SK-N-MC (cell line): ENCODE measurements at regions not wholly inside any gene's neighbourhood (a gene's known extent, or its start where the extent isn't known, plus 50 kb on each side); places are given as distances from the start of the nearest gene placed in this dataset.

ENCODE experiments used
- DNase-seq: peaks from one replicate; pipeline ENCODE4 v3.0.0-alpha.2; 2011; ENCODE audit warnings: low read depth, low spot score
- H3K27ac ChIP-seq: fragments of 200-600 bp; sonication (generic); 2 replicates; pipeline ENCODE4 v1.5.1; 2016; ENCODE audit warnings: mixed run types
- H3K36me3 ChIP-seq: fragments of 200-600 bp; sonication (generic); 2 replicates; pipeline ENCODE4 v1.6.1; 2017; ENCODE audit warnings: antibody characterized with exemption, low read length, mixed read lengths; ENCODE audit not compliant: insufficient read depth
- H3K4me3 ChIP-seq: fragments of 200-600 bp; sonication (generic); 2 replicates; pipeline ENCODE4 v1.5.1; 2016
- H3K9ac ChIP-seq: fragments of 200-600 bp; sonication (generic); 2 replicates; pipeline ENCODE4 v1.8.0; 2017; ENCODE audit warnings: mixed run types, mixed read lengths; ENCODE audit not compliant: insufficient read length
- H3K9me3 ChIP-seq: fragments of 200-600 bp; sonication (generic); 2 replicates; pipeline ENCODE4 v1.6.1; 2017; ENCODE audit warnings: low read depth, mild to moderate bottlenecking, antibody characterized with exemption, low read length, moderate library complexity, mixed read lengths
- EZH2 ChIP-seq: fragments of 200-600 bp; sonication (generic); IDR thresholded peaks from one replicate; pipeline ENCODE4 v1.6.1; 2017; ENCODE audit warnings: antibody characterized with exemption
- FOXP2 ChIP-seq: optimal IDR thresholded peaks from 2 replicates; pipeline ENCODE3; 2011; ENCODE audit warnings: mild to moderate bottlenecking, moderate library complexity; ENCODE audit not compliant: insufficient read depth; ENCODE audit errors: extremely low read length, control extremely low read depth
- POLR2AphosphoS5 ChIP-seq: IDR thresholded peaks from 2 replicates; pipeline ENCODE4 v1.6.1; 2012; ENCODE audit warnings: mild to moderate bottlenecking, low read depth, low read length, borderline replicate concordance

DNA sequence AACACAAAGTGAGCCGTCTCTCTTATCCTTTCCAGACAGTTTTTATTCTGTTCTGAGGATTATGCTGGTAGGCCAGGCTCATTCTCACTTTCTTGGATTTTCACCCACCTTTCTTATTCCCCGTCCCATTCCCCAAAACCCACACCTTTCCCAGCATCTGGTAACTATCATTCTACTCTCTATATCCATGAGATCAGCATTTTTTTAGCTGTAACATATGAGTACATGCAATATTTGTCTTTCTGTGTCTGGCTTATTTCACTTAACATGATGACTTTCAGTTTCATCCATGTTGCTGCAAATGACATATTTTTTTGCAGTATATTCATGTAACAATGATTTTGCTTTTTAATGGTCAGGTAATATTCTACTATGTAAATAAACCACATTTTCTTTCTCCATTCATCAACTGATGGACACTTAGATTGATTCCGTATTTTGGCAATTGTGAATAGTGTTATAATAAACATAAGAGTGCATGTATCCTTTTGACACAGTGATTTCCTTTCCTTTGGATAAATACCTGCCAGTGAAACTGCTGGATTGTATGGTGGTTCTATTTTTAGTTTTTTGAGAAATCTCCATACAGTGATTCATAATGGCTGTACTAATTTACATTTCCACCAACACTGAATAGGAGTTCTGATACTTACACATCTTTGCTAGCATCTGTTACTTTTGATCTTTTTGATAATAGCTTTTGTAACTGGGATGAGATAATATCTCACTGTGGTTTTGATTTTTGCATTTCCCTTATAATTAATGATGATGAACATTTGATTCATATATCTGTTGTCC is 289.3 kb downstream of the RPRM start:
- no peak overlapping the region for H3K9ac ChIP-seq
- no peaks in the 10 kb centered on the region for H3K9me3 ChIP-seq
- no peak overlapping the region for H3K27ac ChIP-seq
- no peaks in the 10 kb centered on the region for H3K36me3 ChIP-seq
- no peak for TF ChIP-seq POLR2AphosphoS5
- no peak for TF ChIP-seq FOXP2
- no peak for TF ChIP-seq EZH2
- DNase-seq, result no peak
- H3K4me3 ChIP-seq, result no peak overlapping the region

DNA sequence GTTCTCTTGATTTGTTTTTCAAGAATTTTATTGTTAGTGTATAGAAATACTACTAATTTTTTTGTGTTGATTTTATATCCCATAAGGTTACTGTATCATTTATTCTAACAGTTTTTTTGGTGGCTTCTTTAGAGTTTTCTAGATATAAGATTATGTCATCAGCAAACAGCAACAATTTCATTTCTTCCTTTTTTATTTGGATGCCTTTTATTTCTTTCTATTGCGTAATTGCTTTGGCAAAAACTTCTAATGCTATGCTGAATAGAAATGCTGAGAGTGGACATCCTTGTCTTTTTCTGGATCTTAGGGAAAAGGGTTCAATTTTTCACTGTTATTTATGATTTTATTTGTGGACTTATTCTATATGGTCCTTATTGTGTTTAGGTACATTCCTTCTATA is 298.8 kb downstream of the RPRM start:
- Histone ChIP-seq H3K36me3 (no peaks in the 10 kb centered on the region), H3K27ac (no peak overlapping the region), H3K9ac (no peak overlapping the region), H3K9me3 (no peaks in the 10 kb centered on the region), H3K4me3 (no peak overlapping the region)
- TF ChIP-seq FOXP2 (no peak), POLR2AphosphoS5 (no peak), EZH2 (no peak)
- no peak for DNase-seq

DNA sequence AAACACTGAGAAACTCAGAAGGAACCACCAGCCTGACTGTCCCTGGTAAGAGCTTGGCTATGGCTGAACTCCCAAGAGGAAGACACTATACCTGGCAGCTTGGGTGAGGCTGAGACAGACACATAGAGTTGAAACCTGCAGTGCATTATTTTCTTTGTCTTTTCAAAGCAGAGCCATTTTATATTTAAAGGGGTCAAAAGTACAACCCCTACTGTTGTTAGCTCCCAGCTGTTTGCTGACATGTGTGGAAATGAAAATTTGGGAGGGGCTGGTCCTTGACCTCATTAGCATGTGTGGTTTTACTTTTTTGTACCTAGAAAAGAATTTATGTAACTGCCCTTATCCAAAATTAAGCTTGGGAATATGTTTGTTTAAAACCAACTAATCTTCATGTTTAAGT is 309.0 kb downstream of the RPRM start:
- TF ChIP-seq EZH2, result no peak
- no peak for TF ChIP-seq POLR2AphosphoS5
- TF ChIP-seq FOXP2, result no peak
- Histone ChIP-seq H3K27ac (no peak overlapping the region), H3K36me3 (no peaks in the 10 kb centered on the region), H3K9me3 (no peaks in the 10 kb centered on the region), H3K4me3 (no peak overlapping the region), H3K9ac (no peak overlapping the region)
- no peak for DNase-seq

DNA sequence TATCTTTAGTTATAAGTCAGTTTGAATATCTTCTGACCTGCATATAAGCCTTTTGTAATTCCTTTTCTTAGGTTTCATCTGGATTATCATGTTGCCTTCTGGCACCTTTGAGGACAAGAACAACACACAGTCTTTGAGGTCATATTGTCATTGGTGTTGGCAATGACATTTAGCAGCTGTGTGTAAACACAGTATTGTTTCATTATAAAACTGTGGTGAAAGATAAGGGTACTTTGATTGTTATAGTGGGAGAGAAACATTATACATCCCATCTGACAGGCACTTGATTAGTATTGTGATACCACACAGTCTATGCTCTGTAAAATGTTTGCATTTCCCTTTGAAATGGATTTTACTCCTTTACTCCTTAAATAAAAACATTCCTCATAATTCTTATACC is 313.5 kb downstream of the RPRM start:
- Histone ChIP-seq H3K4me3 (no peak overlapping the region), H3K9ac (no peak overlapping the region), H3K27ac (no peak overlapping the region), H3K36me3 (no peaks in the 10 kb centered on the region), H3K9me3 (no peaks in the 10 kb centered on the region)
- TF ChIP-seq FOXP2 (no peak), POLR2AphosphoS5 (no peak), EZH2 (no peak)
- DNase-seq, result no peak

- peak; percentile 14 for DNase-seq
These were observed 315.5 kb downstream of the RPRM start for GRCh38 chr2:153163055-153163454.

GRCh38 chr2:153156743-153157142 is 321.8 kb downstream of the RPRM start:
- Histone ChIP-seq H3K9me3 (no peaks in the 10 kb centered on the region), H3K27ac (no peak overlapping the region), H3K36me3 (no peaks in the 10 kb centered on the region), H3K4me3 (no peak overlapping the region), H3K9ac (no peak overlapping the region)
- no peak for DNase-seq
- no peak for TF ChIP-seq FOXP2
- no peak for TF ChIP-seq POLR2AphosphoS5
- no peak for TF ChIP-seq EZH2

More at GRCh38 chr2:153163055-153163454, 315.5 kb downstream of the RPRM start:
- TF ChIP-seq FOXP2, result no peak
- no peak for TF ChIP-seq POLR2AphosphoS5
- no peak for TF ChIP-seq EZH2
- no peak overlapping the region for H3K4me3 ChIP-seq
- no peak overlapping the region for H3K27ac ChIP-seq
- H3K9me3 ChIP-seq, result no peaks in the 10 kb centered on the region
- no peaks in the 10 kb centered on the region for H3K36me3 ChIP-seq
- no peak overlapping the region for H3K9ac ChIP-seq

DNA sequence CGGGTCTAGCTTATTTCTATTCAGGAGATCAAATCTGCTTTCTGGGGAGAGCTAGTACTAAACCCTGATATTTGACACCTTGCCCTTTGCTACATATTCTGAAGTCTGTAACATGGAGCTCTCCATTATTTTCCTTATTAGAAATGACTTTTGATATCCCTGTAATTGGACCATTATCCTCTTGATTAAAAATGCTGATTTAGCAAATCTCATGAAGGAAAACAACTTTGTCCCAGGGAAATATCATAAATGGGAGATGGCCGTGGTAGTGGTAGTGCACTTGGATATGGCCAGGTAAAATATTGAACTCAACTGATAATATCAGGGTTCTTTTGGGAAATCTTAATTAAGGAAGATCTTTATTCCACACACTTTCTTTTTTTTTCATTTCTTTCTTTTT is 326.5 kb downstream of the RPRM start:
- no peak for DNase-seq
- H3K9ac ChIP-seq, result no peak overlapping the region
- no peak overlapping the region for H3K27ac ChIP-seq
- H3K4me3 ChIP-seq, result no peak overlapping the region
- TF ChIP-seq FOXP2, result no peak
- TF ChIP-seq EZH2, result no peak
- no peak for TF ChIP-seq POLR2AphosphoS5
- H3K9me3 ChIP-seq, result no peaks in the 10 kb centered on the region
- H3K36me3 ChIP-seq, result no peaks in the 10 kb centered on the region

DNA sequence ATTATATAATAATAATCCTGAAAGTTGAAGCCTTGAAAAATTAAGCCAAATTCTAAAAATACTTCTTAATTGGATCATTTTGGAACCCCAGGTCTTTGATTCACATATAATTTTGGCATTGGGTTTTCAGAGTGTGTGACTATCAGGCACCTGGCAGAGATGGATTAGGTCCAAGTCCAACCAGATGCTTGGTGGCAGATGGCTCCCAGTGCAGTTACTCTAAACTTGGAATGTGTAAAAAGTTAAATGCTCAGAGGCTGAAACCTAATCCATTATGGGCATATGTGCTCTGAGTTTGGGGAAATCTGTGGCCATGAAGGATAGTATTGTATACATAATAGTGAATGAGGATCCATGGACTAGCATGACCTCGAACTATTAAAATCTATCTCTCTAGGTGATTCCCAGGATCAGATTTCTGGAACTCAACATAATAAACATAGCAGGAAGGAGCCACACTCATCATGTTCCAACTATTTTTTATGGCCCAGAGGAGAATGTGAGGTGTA is 333.0 kb downstream of the RPRM start:
- H3K9ac ChIP-seq, result no peak overlapping the region
- H3K36me3 ChIP-seq, result no peaks in the 10 kb centered on the region
- TF ChIP-seq POLR2AphosphoS5 (no peak), FOXP2 (no peak), EZH2 (no peak)
- no peak for DNase-seq
- H3K27ac ChIP-seq, result no peak overlapping the region
- H3K9me3 ChIP-seq, result no peaks in the 10 kb centered on the region
- no peak overlapping the region for H3K4me3 ChIP-seq
